Stimulated activated CD8-positive, alpha-beta memory T cell treated with anti-CD3 and anti-CD28 coated beads, Interleukin-15, amount 100 ng/mL, for 1 hour (primary cell): ENCODE measurements at regions not wholly inside any gene's neighbourhood (a gene's known extent, or its start where the extent isn't known, plus 50 kb on each side); places are given as distances from the start of the nearest gene placed in this dataset.

ENCODE experiments used
- DNase-seq: peaks from one replicate; pipeline ENCODE4 v3.0.0-alpha.2; 2020; ENCODE audit warnings: low read depth

DNA sequence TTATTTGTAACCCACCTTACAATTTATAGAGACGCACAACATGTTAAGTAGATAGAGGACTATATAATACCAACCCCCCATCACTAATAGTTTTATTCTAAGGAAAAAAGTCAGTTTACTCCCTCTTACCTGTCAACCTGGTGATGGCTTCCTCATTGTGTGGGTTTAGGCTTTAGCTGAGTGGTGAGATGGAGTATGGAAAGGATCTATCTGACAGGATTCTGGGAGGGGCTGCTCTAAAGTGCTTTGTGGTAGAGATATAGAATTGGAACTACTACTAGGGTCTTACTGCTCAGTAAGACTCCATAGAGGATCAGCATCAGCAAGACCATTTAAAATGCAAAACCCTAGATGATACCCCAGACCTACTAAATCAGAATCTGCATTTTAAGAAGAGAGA is 82.1 kb upstream of the IFNE start:
- no peak for DNase-seq

DNA sequence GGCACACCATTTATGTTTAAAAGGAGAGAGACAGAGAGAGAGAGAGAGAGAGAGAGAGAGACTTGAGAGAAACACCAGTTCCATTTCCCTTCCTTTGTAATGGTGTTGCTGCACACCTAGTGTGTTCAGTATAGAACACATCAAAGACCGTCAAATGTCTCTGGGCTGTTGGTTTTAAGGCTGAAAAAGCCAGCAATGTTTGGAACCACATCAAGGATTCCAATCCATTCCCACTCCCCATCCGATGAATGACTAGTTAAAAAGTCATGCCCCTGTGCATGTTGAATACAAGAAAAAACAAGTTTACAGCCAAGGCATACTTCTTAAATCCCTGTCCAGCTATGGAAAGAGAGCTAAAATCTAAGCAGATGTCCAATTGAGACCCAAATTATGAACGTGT is 83.0 kb upstream of the IFNE start:
- no peak for DNase-seq

DNA sequence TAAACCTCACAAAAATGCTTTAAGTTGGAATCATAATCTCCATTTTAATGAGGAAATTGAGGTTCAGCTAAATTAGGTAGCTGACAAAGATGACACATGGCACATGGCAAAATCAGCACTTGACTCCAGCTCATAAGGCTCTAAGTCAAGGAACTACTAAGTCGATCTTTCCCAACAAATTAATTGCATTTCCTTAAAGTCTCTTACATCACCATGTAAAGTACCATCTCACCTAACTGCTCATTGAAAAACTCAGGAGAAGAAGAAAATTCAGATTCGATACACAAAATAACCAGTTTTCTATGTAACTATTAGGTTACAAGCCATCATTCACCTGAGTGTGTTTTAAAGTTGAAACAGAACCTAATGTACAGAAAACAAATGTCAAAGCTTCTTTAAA is 85.8 kb upstream of the IFNE start:
- DNase-seq, result no peak

DNA sequence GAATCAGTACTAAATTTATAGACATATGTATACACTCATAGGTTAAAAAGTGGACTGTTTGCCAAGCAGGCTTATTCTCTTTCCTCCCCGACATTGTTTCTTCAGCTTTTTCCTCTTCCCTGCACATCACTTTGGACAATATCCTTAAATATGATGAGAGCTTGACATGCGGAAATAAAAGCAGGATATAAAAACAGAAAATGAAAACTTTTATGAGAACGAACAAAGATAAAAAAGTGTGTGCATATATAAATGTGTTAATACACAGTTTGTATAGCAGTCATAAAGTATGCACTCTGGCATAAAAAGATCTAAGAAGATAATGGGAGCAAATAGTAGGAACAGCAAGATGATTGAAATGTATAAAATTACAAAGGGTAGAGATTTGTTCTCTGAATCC is 86.4 kb upstream of the IFNE start:
- no peak for DNase-seq

DNA sequence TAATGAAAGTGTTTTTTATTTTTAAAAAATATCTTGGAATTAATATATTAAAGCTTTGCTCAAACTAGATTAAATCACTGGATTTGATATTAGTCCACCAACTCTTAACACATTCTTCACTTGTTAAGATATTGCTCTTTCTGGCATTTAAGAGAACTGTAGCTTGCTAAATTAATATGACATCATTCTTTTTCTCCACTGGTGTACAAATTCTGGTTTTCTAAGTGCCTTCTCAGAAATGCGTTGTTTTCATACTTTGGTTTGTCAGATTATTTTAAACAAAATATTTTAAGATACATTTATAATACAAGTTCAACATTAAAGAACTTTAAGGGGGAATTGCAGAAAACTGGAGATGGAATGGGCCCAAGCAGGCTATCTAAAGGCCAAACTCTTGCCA is 87.6 kb upstream of the IFNE start:
- no peak for DNase-seq

DNA sequence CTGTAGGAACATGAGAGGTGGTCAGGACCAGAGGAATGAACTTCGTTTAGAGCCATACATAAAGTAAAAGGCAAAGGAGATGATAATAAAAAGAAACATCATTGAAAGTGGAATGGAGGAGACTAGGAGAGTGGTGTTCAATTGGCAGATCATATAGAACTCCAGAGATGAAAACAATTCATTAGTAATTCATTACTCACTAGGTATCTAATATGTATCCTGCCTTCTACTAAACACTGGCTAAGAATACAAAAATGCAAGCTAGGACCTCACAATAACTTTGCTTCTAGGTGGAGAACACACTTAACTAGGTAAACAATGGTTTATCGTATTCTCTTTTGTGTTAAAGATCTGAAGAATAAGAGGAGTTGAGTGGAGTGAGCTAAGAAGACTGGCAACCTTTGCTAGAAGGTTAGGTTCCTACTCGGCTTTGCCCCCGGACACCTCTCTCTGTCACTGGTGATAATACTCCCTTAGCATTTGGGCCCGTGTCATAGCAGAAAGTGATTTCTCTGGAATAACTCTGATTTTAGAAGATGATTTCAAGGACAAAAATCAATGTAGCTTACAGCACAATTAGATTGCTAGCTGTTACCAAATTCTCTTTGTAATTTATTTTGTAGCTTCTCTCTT is 88.6 kb upstream of the IFNE start:
- no peak for DNase-seq

DNA sequence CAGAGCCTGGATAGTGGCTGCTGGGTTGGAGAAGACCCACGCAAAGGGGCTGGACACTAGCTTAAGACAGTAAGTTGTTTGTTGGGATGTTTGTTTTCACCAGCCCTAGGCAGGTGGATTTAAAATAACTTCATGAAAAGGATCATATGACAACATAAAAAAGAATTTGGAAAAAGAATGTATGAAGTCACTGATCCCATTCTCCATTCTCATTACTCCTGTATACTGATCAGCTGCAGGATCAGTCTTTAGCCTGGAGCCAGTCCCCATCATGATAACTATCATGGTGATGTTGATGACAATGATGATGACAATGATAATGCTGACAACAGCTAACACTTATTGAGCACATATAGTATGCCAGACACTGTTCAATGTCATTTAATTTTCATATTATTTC is 92.1 kb upstream of the IFNE start:
- DNase-seq, result no peak

DNA sequence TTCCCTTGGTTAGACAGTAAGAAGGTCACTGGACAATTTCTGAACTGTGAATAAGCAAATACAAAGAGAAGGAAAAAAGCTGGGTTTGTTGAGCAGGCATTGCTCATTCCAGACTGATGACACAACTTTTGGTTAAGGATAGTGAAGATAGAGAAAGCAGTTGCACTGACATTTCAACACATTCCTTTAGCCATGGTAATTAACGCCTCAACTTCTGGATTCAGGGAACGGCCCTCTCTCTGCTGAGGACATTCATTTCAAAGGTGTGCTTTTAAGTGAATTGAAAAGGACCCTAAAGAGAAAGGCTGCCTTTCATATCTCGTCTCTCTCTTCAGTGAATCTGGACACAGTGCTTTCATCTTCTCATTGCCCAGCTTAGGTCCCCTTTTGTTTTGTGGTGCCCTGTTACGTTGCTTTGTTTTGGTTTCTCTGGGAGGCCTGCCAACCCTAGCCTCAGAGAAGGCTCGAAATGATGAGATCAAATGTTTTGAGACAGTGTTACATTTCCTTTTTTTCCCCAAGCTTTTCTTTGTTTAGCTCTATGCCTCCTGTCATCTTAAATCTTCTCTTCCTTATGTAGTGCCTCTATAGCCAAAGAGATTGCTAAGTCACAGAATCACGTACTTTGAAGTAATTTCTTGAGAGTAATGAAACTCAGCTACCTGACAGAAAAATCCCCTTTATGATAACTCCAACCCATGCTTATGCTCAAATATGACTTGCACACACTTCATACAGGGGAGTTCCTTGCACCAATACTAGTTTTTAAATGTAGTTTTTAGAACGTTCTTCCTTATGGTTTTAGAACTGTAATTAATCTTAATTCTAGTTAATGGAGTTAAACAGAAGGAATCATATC is 94.4 kb upstream of the IFNE start:
- DNase-seq, result no peak

DNA sequence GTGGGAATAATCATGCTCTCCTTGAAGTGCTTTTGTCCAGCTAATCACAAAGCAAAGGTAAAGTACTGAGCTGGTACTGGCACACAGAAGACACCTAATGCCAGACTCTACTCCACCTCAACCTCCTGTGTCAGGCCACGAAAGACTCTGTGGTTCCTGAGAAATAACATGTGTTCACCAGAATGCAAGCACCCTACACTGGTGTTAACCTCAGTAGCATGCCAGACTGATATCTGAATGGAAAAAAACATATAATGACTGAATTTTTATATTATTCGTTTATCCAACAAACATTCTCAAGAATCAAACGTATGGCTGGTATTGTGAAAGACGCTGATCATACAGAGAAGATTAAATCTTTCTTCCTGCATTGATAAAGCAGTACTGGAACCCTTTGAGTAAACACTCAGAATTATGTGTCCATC is 97.1 kb upstream of the IFNE start:
- DNase-seq, result no peak

DNA sequence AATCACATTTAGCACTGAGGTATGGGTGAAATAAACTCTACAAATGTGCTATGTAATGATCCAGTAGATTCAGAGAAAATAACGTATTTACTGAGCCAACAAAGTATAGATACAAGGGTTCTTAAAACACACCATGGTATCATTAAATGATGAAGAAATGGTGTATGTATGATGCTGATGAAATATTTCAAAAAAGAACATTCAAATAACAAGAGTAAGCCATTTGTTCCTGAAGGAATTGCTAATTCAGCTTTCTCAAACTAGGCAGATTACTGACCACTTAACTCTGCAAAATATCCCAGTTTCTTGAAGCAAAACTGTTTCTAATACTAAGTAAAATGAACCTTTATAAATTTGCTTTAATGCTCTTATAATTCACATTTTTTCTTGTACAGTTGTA is 97.6 kb upstream of the IFNE start:
- DNase-seq, result no peak

DNA sequence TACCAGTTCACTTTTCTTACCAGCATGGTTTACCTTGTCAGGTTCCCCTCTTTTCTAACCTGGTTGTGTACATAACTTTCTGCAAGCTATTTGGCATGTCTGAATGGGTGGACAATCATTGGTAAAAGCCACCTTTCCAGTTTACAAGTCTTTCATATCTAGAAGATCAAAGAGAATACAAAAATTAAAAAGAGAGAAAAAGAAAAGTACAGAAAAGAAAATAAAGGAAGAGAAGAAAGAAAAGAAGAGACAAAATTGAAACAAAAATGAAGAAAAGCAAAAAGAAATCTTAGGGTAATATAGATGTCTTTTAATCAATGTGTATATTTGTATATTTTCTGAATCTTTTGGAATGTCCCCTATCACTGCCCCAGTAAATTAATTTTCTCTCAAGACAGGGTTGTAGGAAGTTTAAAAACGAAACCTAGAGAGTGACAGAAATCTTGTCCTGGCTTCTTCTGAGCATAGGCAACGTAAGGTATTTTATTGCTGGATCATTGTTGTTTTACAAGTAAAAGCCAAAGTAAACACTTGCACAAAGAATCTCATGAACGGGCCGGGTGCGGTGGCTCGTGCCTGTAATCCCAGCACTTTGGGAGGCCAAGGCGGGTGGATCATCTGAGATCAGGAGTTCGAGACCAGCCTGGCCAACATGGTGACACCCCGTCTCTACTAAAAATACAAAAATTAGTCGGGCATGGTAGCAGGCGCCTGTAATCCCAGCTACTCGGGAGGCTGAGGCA is 98.7 kb upstream of the IFNE start:
- DNase-seq, result no peak

DNA sequence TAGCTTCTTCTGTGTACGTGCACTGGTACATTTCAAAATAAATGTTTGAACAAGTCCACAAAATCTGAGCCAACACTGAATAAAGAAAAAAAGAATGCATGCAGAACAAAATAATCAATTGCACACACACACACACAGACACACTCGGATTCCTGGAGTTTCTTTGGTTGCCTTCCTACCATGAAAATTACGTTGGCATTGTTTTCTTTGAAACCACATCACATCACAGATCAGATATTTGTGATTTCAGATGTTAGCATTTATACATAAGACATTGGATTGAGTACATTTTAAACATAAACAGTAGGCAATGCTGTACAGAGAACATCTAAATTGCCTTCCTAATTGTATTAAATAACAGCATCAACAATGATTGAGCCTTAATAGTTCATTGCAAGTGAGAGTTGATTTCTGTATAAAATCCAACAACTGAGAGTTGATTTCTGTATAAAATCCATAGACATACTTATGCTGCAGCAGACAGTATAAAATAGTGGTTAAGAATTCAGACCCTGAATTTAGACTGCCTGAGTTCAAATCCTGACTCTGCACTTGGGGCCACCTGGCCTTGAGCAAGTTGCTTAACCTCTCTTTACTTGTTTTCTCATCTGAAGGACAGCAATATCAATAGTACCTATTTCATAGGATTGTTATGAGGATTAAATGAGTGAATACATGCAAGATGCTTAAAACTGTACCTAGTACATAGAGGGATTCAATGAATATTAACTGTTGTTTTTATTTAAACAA is 101.7 kb upstream of the IFNE start:
- no peak for DNase-seq

DNA sequence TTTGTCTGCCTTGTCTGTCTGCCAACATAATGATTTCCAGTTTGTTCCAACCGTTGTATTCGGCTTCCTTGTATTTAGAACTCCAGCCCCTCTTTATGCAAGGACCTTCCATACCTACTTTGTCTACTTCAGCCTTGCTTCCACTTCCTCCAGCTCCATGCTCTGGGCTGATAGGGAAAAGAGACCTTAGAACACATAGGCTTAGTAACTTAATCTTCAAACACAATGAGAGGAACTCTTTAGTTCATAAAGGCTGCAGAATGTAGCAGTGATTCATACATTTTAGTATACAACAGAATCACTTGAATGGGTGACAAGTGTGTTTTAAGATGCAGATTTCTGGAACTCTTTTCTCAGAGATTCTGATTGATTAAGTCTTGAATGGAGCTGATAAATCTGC is 102.8 kb upstream of the IFNE start:
- no peak for DNase-seq

DNA sequence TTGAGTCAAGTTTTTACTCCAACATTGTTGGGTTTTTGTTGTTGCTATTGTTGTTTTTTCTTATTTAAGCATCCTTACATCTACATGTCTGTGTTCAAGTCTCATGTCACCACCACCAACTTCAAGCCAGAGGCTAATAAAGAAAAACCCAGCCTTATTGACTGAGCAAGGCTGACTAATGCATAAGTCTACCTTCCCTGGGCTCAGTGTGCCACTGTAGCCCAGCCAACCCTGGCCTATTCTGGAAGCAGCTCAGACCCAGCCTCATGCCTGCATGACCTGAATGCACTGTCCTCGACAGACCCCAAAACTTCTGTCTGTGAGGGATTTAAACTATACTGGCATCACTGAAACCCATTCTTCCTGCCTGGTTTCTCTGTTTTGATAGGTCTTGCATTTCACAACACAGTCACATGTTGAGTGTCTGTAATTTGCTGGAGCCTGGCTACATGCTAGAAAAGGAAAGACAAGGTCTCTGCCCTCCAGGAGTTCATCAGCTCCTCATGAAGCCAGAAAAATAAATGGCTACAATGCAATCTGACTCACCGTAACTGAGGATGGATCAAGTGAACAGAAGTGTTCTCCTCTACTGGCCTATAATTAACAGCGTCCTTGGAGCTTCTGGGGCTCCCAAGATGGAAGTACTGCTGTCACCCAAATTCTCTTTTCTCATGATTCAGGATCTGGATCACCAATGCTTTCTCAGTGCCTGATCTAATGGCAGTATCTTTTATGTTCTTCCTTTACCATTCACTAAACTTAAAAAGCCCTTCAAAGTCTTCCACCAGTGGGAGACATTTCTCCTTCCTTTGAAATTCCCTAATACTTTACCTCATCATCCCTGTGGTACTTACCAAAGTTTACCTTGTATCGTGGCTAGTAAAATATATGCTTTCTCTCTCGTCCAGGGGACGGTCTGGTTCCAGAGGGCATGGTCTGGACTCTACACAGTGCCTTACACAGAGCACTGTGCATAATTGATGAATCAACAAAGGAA is 103.9 kb upstream of the IFNE start:
- DNase-seq, result no peak

DNA sequence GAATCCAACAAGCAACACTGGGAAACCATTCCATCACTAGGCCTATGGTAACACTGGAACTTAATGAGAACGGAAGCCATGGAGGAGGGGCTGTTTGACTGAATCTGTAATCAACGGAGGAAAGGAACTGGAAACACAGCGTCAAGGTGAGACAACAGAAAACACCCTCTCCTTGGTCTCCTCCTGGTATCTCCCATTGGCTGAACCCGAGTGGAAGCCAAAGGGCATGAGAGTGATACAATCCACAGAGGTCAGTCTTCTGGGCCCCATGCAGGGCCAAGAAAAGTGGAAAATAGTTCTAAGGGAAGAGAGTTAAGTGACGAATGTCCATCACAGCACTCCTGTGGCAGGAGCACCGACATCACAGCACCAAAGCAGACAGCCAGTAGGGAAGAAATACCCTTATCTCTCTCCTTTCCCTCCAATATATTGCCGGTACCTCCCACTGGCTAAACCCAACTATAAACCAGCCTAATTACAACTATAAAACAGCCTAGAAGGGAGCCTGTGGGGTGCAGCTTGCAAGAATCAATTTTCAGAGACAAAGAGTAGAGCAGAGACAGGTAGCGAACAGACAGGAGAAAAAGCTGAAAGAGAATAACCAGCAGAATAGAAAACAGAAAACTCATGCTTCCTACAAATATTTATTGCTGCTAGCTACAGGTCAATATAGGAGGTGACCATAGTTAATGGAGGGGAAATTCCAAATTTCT is 107.4 kb upstream of the IFNE start:
- DNase-seq, result no peak

DNA sequence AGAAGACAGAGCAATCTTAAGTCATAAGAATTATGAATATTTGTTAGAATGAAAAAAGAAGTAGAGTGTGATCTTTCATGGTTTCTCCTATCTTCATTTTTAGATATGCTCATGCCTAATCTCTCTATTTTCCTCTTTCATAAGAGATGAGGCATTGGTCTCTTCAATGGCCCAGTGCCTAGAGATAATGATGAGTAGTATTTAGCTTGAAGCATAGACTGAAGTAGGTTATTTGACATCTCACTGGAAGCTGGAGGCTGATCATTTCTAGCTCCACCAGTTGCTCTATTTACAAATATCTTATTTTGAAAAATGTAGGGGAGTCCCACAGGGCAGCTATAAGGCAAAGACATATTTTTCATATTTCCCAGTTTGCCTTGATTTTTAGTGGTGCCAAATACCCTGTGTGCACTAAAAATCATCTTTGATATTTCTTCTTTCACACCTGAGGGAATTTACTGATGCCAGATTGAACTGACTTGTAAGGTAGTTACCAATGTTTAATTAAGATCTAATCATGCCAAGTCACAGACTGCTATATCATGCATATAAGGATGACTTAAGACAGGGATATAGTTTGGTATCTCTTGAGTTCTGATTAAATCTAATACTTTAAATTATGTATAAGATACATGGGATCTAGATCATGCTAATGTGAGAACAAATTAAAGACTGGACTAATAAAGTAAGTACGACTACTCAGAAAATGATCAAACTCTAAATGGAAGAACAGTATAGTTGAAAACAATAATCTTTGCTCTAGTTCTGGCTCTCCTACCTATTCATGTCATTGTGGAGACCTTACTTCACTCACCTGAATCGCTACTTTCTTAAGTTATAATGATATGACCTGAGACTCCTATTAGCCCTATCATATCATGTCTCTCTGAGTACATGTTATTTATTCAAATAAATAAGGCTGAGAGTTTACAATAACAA is 108.2 kb upstream of the IFNE start:
- no peak for DNase-seq

DNA sequence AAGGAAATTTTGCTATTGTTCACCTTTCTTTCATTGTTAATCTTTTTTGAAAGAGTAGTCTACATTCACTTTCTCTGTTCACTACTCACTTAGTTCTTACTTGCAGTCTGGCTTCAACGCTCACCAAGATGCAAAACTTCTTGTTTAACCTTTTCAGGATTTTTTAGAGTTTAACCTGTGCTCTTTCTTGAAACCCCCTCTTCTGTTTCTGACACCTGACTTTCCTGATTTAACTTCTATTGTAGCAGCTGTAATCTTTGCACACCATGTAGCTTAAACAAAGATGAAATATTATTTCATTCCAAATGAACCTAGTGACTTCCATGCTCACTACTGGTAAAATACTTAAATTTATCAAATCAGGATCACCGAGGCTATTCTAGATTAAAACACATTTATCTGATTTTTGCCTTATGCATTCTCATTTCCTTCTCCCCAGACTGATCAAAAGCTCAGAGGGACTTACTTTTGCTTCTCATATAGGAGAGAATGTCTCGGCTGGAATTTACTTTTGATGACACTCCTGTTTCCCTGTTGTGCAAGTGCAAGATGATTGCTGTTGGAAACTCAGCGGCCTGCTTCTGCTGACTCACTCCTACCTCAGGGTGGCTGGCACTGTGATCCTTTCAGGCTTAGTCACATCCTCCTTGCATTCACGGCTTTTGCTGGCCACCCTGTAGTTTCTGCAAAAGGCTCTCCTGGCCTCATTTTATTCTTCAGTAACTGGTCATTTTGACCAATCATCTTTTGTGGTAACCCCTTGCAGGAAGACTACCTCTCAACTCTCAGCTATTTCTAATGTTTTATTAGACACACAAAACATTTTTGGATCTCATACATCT is 109.3 kb upstream of the IFNE start:
- DNase-seq, result no peak

DNA sequence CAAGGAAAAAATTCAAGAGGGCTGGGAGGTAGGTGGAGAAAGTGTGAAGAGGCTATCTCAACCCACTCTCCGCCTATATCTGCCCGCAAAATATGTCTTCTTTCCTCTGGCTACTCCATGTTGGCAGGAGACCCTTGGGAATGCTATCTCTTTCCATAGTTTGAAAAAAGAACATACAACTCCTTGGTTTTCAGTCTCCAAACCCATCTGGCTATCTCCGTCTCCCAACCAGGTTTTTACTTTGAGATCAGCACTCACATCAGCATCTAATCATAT is 109.9 kb upstream of the IFNE start:
- DNase-seq, result no peak

DNA sequence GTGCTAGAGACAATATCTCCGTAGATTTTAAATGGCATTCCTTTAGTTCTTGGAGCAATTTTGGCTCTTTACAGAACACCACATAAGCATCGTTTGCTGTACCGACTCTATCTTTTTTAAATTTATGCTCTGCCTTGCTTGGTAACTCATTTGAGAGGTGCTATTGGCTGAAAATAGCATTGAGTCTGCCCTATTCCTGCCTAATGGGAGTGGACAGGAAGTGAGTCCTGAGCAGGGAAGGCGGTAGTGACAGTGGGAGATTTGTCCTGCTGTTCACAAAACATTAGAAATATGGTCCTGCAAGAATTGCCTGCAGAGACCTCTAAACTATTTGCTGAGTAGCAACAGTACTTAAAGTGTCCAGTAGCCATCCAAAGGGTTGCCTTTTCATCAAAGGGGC is 115.2 kb upstream of the IFNE start:
- no peak for DNase-seq
